ENCODE measurements at regions not wholly inside any gene's neighbourhood (a gene's known extent, or its start where the extent isn't known, plus 50 kb on each side); places are given as distances from the start of the nearest gene placed in this dataset.
A peak's percentile ranks its signal among the peaks of the same experiment; 100 is the strongest.

- Histone ChIP-seq H3K23ac (ENCODE audit: low read depth, low read length, poor library complexity) (no peak overlapping the region), H3K79me1 (ENCODE audit: low read depth, low read length) (no peaks in the 10 kb centered on the region), H4K8ac (ENCODE audit: low read depth, low read length) (no peak overlapping the region), H2AK5ac (ENCODE audit: low read depth, low read length) (no peak overlapping the region), H3K36me3 (replicated peaks in 1 of 2; ENCODE audit: control insufficient read depth in 2 of 2, insufficient read depth in 2 of 2, low read length in 2 of 2) (no peaks in the 10 kb centered on the region), H3K4me1 (ENCODE audit: control insufficient read depth in 2 of 2, insufficient read depth in 1 of 2, low read depth in 1 of 2, low read length in 2 of 2) (no peaks in the 10 kb centered on the region), H3K9me3 (replicated peaks in 1 of 2; ENCODE audit: control insufficient read depth in 2 of 2, insufficient read depth in 1 of 2, low read depth in 1 of 2, low read length in 2 of 2) (peaks cover 0 to 2% of the 10 kb centered on the region in 2 donors), H3K27ac (replicated peaks; ENCODE audit: low read length) (no peak overlapping the region), H2BK5ac (ENCODE audit: low read length) (no peak overlapping the region), H2AFZ (ENCODE audit: low read length) (no peak overlapping the region), H2BK15ac (ENCODE audit: low read length) (no peak overlapping the region), H2BK12ac (ENCODE audit: low read length) (no peak overlapping the region), H3K27me3 (ENCODE audit: control insufficient read depth in 3 of 3, insufficient read depth in 3 of 3, low read depth in 1 of 3, low read length in 3 of 3) (no peaks in the 10 kb centered on the region), H3K9ac (ENCODE audit: low read depth, low read length, poor library complexity) (no peak overlapping the region), H3K4ac (ENCODE audit: low read length) (no peak overlapping the region), H2BK120ac (ENCODE audit: low read depth, low read length) (no peak overlapping the region), H3K14ac (ENCODE audit: low read length) (no peak overlapping the region), H3K4me2 (ENCODE audit: insufficient read depth, low read length, poor library complexity, severe bottlenecking) (no peak overlapping the region), H3K18ac (ENCODE audit: low read length) (no peak overlapping the region), H3K4me3 (ENCODE audit: low read length in 2 of 2) (no peak overlapping the region), H4K91ac (ENCODE audit: low read depth, low read length, poor library complexity) (no peak overlapping the region)
- no peak for DNase-seq (ENCODE audit: low spot score)
Measured at GRCh38 chr1:219419860-219420259, 193.0 kb downstream of the ZC3H11B start.

- DNase-seq (ENCODE audit: low spot score), result no peak
- no peaks in the 10 kb centered on the region for H3K4me1 ChIP-seq (ENCODE audit: control insufficient read depth in 2 of 2, insufficient read depth in 1 of 2, low read depth in 1 of 2, low read length in 2 of 2)
- no peak overlapping the region for H3K23ac ChIP-seq (ENCODE audit: low read depth, low read length, poor library complexity)
- H2AK5ac ChIP-seq (ENCODE audit: low read depth, low read length), result no peak overlapping the region
- H3K4ac ChIP-seq (ENCODE audit: low read length), result no peak overlapping the region
- H3K36me3 ChIP-seq (replicated peaks in 1 of 2; ENCODE audit: control insufficient read depth in 2 of 2, insufficient read depth in 2 of 2, low read length in 2 of 2), result no peaks in the 10 kb centered on the region
- H2BK5ac ChIP-seq (ENCODE audit: low read length), result no peak overlapping the region
- H3K27me3 ChIP-seq (ENCODE audit: control insufficient read depth in 3 of 3, insufficient read depth in 3 of 3, low read depth in 1 of 3, low read length in 3 of 3), result no peaks in the 10 kb centered on the region
- H3K9me3 ChIP-seq (replicated peaks in 1 of 2; ENCODE audit: control insufficient read depth in 2 of 2, insufficient read depth in 1 of 2, low read depth in 1 of 2, low read length in 2 of 2), result no peaks in the 10 kb centered on the region
- WGBS, 2 donors (ENCODE audit: extremely low coverage in 2 of 2, insufficient read length in 2 of 2, insufficient replicate concordance in 1 of 2), result no CpG with 5 or more reads among the region's 1 CpG
- H2BK120ac ChIP-seq (ENCODE audit: low read depth, low read length), result no peak overlapping the region
- no peak overlapping the region for H3K4me2 ChIP-seq (ENCODE audit: insufficient read depth, low read length, poor library complexity, severe bottlenecking)
- no peak overlapping the region for H3K27ac ChIP-seq (replicated peaks; ENCODE audit: low read length)
- H2AFZ ChIP-seq (ENCODE audit: low read length), result peak overlapping the region; percentile 10
- no peak overlapping the region for H4K91ac ChIP-seq (ENCODE audit: low read depth, low read length, poor library complexity)
- H3K14ac ChIP-seq (ENCODE audit: low read length), result no peak overlapping the region
- H3K18ac ChIP-seq (ENCODE audit: low read length), result no peak overlapping the region
- H4K8ac ChIP-seq (ENCODE audit: low read depth, low read length), result no peak overlapping the region
- H3K9ac ChIP-seq (ENCODE audit: low read depth, low read length, poor library complexity), result no peak overlapping the region
- no peak overlapping the region for H2BK12ac ChIP-seq (ENCODE audit: low read length)
- no peaks in the 10 kb centered on the region for H3K79me1 ChIP-seq (ENCODE audit: low read depth, low read length)
- no peak overlapping the region for H2BK15ac ChIP-seq (ENCODE audit: low read length)
- H3K4me3 ChIP-seq (ENCODE audit: low read length in 2 of 2), result no peak overlapping the region
Measured at GRCh38 chr1:219419065-219419464, 193.8 kb downstream of the ZC3H11B start.

- H3K23ac ChIP-seq (ENCODE audit: low read depth, low read length, poor library complexity), result no peak overlapping the region
- H2BK120ac ChIP-seq (ENCODE audit: low read depth, low read length), result no peak overlapping the region
- no peak overlapping the region for H3K27ac ChIP-seq (replicated peaks; ENCODE audit: low read length)
- H2BK15ac ChIP-seq (ENCODE audit: low read length), result no peak overlapping the region
- no peak overlapping the region for H2BK12ac ChIP-seq (ENCODE audit: low read length)
- no peak overlapping the region for H4K91ac ChIP-seq (ENCODE audit: low read depth, low read length, poor library complexity)
- DNase-seq (ENCODE audit: low spot score), result no peak
- H3K4me2 ChIP-seq (ENCODE audit: insufficient read depth, low read length, poor library complexity, severe bottlenecking), result no peak overlapping the region
- H3K9ac ChIP-seq (ENCODE audit: low read depth, low read length, poor library complexity), result no peak overlapping the region
- H2BK5ac ChIP-seq (ENCODE audit: low read length), result no peak overlapping the region
- H3K4me3 ChIP-seq (ENCODE audit: low read length in 2 of 2), result no peak overlapping the region
- no peaks in the 10 kb centered on the region for H3K36me3 ChIP-seq (replicated peaks in 1 of 2; ENCODE audit: control insufficient read depth in 2 of 2, insufficient read depth in 2 of 2, low read length in 2 of 2)
- WGBS, 2 donors (ENCODE audit: extremely low coverage in 2 of 2, insufficient read length in 2 of 2, insufficient replicate concordance in 1 of 2), result no CpG with 5 or more reads among the region's 3 CpGs
- H3K14ac ChIP-seq (ENCODE audit: low read length), result no peak overlapping the region
- no peak overlapping the region for H3K4ac ChIP-seq (ENCODE audit: low read length)
- H3K18ac ChIP-seq (ENCODE audit: low read length), result peak overlapping the region; percentile 46
- no peaks in the 10 kb centered on the region for H3K27me3 ChIP-seq (ENCODE audit: control insufficient read depth in 3 of 3, insufficient read depth in 3 of 3, low read depth in 1 of 3, low read length in 3 of 3)
- H2AFZ ChIP-seq (ENCODE audit: low read length), result no peak overlapping the region
- no peak overlapping the region for H2AK5ac ChIP-seq (ENCODE audit: low read depth, low read length)
- H4K8ac ChIP-seq (ENCODE audit: low read depth, low read length), result no peak overlapping the region
- H3K4me1 ChIP-seq (ENCODE audit: control insufficient read depth in 2 of 2, insufficient read depth in 1 of 2, low read depth in 1 of 2, low read length in 2 of 2), result no peaks in the 10 kb centered on the region
- no peaks in the 10 kb centered on the region for H3K9me3 ChIP-seq (replicated peaks in 1 of 2; ENCODE audit: control insufficient read depth in 2 of 2, insufficient read depth in 1 of 2, low read depth in 1 of 2, low read length in 2 of 2)
- no peaks in the 10 kb centered on the region for H3K79me1 ChIP-seq (ENCODE audit: low read depth, low read length)
Measured at GRCh38 chr1:219417610-219418009, 195.3 kb downstream of the ZC3H11B start.

GRCh38 chr1:219416598-219417238 is 196.2 kb downstream of the ZC3H11B start:
- no peak overlapping the region for H2AK5ac ChIP-seq (ENCODE audit: low read depth, low read length)
- H3K23ac ChIP-seq (ENCODE audit: low read depth, low read length, poor library complexity), result no peak overlapping the region
- no peak overlapping the region for H3K4me3 ChIP-seq (ENCODE audit: low read length in 2 of 2)
- no peak overlapping the region for H4K8ac ChIP-seq (ENCODE audit: low read depth, low read length)
- H2AFZ ChIP-seq (ENCODE audit: low read length), result no peak overlapping the region
- no peak overlapping the region for H3K18ac ChIP-seq (ENCODE audit: low read length)
- H2BK12ac ChIP-seq (ENCODE audit: low read length), result no peak overlapping the region
- H2BK5ac ChIP-seq (ENCODE audit: low read length), result no peak overlapping the region
- no CpG with 5 or more reads among the region's 1 CpG for WGBS, 2 donors (ENCODE audit: extremely low coverage in 2 of 2, insufficient read length in 2 of 2, insufficient replicate concordance in 1 of 2)
- H2BK15ac ChIP-seq (ENCODE audit: low read length), result no peak overlapping the region
- H3K14ac ChIP-seq (ENCODE audit: low read length), result no peak overlapping the region
- no peaks in the 10 kb centered on the region for H3K27me3 ChIP-seq (ENCODE audit: control insufficient read depth in 3 of 3, insufficient read depth in 3 of 3, low read depth in 1 of 3, low read length in 3 of 3)
- H3K4me1 ChIP-seq (ENCODE audit: control insufficient read depth in 2 of 2, insufficient read depth in 1 of 2, low read depth in 1 of 2, low read length in 2 of 2), result no peaks in the 10 kb centered on the region
- no peak overlapping the region for H4K91ac ChIP-seq (ENCODE audit: low read depth, low read length, poor library complexity)
- no peak overlapping the region for H3K4ac ChIP-seq (ENCODE audit: low read length)
- H3K9ac ChIP-seq (ENCODE audit: low read depth, low read length, poor library complexity), result no peak overlapping the region
- H2BK120ac ChIP-seq (ENCODE audit: low read depth, low read length), result no peak overlapping the region
- no peak overlapping the region for H3K4me2 ChIP-seq (ENCODE audit: insufficient read depth, low read length, poor library complexity, severe bottlenecking)
- peak; percentile 27 for DNase-seq (ENCODE audit: low spot score)
- no peaks in the 10 kb centered on the region for H3K79me1 ChIP-seq (ENCODE audit: low read depth, low read length)
- H3K36me3 ChIP-seq (replicated peaks in 1 of 2; ENCODE audit: control insufficient read depth in 2 of 2, insufficient read depth in 2 of 2, low read length in 2 of 2), result no peaks in the 10 kb centered on the region
- no peaks in the 10 kb centered on the region for H3K9me3 ChIP-seq (replicated peaks in 1 of 2; ENCODE audit: control insufficient read depth in 2 of 2, insufficient read depth in 1 of 2, low read depth in 1 of 2, low read length in 2 of 2)
- H3K27ac ChIP-seq (replicated peaks; ENCODE audit: low read length), result no peak overlapping the region

Data from neuronal stem cell (in vitro differentiated cells).